DOHH2 (cell line): ENCODE measurements at regions not wholly inside any gene's neighbourhood (a gene's known extent, or its start where the extent isn't known, plus 50 kb on each side); places are given as distances from the start of the nearest gene placed in this dataset.

Source experiments
- EZH2phosphoT487 ChIP-seq: fragments of 200-600 bp; sonication (generic); IDR thresholded peaks from 2 replicates; pipeline ENCODE4 v1.6.1; 2017; ENCODE audit warnings: borderline replicate concordance, mild to moderate bottlenecking, antibody characterized with exemption, low read length, moderate library complexity, mixed read lengths
- TF ChIP-seq, protein P1 (sequence below): fragments of 200-600 bp; sonication (generic); IDR thresholded peaks from one replicate; pipeline ENCODE4 v1.5.1; 2014; ENCODE audit warnings: antibody characterized with exemption, mild to moderate bottlenecking, low read depth, low read length; ENCODE audit not compliant: poor library complexity, severe bottlenecking

DNA sequence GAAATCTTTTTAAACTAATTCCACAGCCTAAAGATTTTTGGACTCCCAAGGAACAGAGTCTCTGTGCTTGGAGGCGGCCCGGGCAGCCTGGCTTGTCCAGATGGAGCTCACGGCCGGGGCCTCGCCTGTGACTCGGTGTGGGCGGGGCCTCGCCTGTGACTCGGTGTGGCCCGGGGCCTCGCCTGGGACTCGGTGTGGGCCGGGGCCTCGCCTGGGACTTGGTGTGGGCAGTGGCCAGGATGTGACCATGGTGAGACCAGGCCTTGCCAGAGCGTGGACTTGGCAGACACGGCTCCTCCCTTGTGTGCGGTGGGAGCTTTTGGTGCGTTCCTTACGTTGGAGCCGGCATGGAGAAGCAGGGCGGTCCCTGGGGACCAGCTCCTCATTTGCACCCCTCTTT lies 92.3 kb downstream of the METRNL start:
- TF ChIP-seq, protein P1, sequence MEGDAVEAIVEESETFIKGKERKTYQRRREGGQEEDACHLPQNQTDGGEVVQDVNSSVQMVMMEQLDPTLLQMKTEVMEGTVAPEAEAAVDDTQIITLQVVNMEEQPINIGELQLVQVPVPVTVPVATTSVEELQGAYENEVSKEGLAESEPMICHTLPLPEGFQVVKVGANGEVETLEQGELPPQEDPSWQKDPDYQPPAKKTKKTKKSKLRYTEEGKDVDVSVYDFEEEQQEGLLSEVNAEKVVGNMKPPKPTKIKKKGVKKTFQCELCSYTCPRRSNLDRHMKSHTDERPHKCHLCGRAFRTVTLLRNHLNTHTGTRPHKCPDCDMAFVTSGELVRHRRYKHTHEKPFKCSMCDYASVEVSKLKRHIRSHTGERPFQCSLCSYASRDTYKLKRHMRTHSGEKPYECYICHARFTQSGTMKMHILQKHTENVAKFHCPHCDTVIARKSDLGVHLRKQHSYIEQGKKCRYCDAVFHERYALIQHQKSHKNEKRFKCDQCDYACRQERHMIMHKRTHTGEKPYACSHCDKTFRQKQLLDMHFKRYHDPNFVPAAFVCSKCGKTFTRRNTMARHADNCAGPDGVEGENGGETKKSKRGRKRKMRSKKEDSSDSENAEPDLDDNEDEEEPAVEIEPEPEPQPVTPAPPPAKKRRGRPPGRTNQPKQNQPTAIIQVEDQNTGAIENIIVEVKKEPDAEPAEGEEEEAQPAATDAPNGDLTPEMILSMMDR, result no peak
- no peak for TF ChIP-seq EZH2phosphoT487
